Cardiac septum (tissue), 1 donor: ENCODE measurements at regions not wholly inside any gene's neighbourhood (a gene's known extent, or its start where the extent isn't known, plus 50 kb on each side); places are given as distances from the start of the nearest gene placed in this dataset.
"Not testable (repeated sequence)": the region's sequence is repeated elsewhere in the genome, so short reads cannot be mapped to it uniquely, and the experiment has no call there.

Source experiments
- DNase-seq: peaks from one replicate; pipeline ENCODE4 v3.0.0-alpha.2; 2020; ENCODE audit warnings: low spot score
- intact Hi-C: fragments of 100-400 bp; cut with DNase I; formaldehyde crosslinking; loops from one replicate; pipeline ENCODE4 v1.14.0; 2022
- donor health status: DM: no; HTN: no; CAD: no.

DNA sequence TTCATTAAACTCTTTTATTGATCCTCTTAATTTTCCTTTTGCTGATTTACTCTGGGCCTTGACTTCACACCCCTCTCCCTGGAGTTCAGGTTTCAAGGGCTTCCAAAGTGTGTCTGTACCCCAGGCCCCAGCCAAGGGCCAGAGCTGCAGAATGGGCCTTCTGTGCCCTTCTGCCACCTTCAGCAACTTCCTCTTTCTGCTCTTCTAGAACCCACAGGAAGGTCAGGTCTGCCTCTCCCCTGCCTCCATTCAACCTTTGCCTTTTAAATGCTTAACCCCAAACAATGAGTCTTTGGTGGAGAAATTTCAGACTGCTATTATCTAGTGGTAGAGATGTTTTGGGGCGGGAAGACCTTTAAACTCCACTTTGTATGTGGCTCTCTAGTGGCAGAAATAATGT lies 63.1 kb downstream of the TSN start:
- DNase-seq = no peak
- intact Hi-C loops = no loop called here

DNA sequence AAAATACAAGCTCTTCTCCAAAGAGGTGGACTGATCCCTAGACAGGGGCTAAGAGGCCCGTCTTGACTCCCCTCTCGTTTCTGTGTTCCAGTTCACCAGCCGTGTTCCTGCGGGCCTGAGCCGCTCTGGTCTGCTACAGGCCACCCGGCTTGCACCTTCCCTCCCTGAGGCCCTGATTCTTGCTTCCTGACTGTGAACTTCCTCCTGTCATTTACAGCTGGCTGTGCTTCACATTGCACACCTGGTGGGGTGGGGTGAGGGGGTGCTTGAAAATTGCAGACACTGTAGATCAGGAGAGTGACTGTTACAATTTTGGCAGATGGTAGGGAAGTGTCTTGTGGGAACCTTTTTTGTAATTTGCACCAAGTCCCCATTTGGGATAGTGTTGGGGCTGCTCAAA lies 64.4 kb downstream of the TSN start:
- intact Hi-C loops = no loop called here

DNA sequence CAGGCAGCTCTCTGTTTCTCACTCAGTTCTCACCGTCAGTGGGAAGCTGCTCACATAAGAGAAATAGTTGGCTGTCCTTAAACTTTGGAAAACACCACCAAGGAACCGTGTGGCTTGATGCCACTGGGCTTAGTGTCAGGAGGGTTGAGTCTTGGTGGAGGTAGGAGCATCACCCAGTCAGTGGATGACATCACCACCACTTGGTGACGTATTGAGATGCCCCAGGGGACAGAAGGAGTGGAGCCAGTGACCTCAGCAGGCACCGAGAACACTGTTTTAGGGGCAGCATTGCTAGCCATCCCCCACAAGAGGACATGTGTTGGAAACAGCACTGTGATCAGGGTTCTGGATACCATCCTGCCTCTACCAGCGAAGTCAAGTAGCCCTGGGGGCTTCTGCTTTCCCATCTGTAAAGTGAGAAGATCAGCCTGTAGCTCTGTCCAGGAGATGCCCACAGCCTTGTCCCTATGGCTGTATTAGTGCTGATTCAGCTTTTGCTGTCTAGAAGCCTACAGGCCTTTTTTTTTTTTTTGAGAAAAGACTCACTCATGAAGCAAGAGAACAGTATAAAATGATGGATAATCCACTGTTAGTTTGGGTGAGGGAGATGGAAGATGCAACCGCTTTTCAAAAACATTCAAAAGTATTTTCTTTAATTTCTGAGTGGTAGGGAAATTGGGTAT lies 66.2 kb downstream of the TSN start:
- intact Hi-C loops = no loop called here
- no peak for DNase-seq

More for the DNA sequence above, 64.4 kb downstream of the TSN start:
- DNase-seq = no peak

DNA sequence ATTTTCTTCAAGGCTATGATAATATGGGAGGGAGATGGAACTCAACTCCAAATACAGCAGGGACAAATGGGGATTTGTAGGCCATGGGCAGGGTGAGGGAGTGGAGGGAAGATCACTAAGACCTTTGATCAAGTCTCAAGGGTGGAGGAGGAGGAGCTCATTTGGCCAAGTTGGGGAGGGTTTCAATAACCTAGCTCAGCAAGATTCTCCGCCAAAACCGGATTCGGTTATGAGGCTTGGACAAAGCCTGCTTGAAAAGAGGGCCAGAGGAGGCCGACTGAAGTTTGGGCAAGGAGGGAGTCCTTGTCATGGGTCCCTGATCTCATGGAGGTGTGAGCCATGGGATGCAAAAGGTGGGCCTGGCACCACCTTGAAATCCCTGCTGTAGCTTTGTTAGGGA lies 68.8 kb downstream of the TSN start:
- no peak for DNase-seq
- intact Hi-C loops = no loop called here

DNA sequence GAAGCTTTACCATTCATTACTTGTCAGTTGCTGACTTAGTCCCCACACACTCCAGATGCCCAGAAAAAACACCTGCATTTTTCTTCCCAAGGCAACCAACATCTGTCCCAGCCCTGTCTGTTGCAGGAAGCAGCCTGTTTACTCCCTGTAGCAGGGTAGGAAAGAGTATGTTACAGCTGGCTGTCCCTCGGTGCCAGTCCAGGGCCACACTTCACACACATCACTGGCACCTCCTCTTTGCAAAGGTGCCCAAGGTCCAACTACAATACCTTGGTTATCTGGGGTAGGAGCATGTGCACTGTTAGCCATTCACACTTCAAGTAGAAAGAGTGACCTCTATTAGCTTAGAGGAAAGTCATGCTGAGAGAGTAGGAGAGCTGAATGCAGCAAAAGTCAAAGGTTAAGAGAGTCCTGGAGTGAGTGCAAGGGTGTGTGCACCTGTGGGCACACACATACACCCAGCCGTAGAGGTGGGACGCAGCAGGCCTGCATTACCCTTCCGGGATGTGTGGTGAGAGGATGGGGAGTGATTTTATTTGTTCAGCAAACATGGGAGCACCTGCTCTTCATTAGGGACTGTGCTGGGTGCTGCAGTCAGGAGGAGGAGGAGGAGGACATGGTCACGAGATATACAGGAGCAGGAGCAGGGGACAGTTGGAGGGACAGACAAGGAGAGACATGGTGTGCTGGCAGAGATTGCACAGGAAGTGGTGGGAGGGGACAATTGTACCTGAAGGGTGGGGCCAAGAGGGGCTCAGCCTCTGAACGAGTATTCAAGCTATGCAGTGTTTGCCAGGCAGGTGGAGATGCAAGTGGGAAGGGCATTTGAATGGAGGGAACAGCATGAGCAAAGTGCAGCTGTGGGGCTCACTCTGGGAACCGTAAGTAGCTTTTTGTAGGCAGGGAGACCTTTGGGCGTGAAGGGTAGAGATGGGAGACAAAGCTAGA lies 69.8 kb downstream of the TSN start:
- intact Hi-C loops = no loop called here
- no peak for DNase-seq

DNA sequence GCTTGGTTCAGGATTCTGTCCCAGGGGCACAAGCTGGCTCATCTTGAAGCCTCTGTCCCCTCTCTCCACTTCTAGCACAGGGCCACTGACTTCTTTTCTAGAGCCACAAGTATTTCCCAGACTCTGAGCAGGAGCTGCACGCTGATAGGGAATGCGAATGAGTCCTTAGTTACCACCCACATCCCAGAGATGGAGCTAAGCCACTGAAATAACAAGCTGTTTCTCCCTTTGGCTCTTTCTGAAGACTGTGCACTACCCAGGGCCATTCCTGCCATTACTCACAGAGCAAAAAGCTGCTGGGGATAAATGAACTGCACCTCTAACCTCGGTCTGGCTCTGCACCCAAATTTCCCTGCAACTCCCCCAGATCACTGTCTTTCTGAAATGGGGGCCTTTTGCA lies 70.6 kb downstream of the TSN start:
- intact Hi-C loops = no loop called here

DNA sequence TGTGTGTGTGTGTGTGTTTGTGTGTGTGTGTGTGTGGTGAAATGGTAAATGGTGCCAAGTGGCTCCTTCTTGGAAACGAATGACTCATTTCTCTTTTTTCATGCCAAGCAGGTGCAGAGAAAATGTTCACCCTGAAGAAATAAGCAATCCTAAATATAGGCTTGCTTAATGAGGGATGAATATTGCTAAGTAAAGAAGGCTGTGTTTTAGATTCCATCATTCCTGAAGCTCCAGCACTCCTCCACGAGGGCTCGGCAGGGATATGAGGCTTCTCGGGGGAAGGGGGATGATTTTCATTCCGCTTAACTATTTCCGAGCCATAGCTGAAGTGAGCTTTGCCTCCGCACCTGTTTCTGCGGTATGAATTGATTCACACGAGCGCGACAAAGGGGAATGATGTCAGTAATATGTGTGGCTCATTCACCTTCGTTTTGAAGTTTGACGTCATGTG lies 72.9 kb downstream of the TSN start:
- no peak for DNase-seq
- intact Hi-C loops = no loop called here

More for the DNA sequence above, 70.6 kb downstream of the TSN start:
- no peak for DNase-seq

DNA sequence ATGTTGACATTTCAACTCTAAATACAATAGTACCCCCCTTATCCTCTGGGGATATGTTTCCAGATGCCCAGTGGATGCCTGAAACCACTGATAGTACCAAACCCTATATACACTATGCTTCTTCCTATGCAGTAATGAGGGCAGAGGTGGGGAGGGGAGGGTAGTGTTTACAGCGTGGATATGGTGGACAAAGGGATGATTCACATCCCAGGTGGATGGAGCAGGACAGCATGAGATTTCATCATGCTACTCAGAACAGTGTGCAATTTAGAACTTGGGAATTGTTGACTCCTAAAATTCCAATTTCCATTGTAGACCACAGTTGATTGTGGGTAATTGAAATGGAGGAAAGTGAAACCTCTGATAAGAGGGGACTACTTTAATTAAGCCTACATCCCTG lies 75.4 kb downstream of the TSN start:
- intact Hi-C loops = loop anchor here (10.0 kb wide), 1 partner anchor 144 kb away; no protein-coding TSS in a partner anchor
- DNase-seq = no peak

DNA sequence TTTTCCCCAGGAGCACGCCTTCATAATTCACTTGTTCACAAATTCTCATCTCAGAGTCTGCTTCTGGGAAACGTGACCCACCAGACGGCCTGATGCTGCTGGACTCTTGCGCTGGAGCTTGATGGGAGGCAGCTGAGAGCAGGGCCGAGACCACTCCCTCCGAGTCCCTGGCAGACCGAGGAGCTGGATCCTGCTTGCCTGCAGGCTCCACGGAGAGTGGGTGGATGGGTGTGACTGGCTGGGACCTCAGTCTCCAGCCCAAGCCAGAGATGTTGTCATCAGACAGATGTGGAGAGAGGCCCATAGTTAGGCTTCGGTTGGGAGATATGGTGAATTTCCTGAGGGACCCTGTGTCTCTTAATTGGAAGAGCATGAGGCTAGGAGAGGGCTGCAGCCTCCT lies 76.4 kb downstream of the TSN start:
- intact Hi-C loops = loop anchor here (10.0 kb wide), 1 partner anchor 143 kb away; no protein-coding TSS in a partner anchor
- DNase-seq = peak; percentile 80

DNA sequence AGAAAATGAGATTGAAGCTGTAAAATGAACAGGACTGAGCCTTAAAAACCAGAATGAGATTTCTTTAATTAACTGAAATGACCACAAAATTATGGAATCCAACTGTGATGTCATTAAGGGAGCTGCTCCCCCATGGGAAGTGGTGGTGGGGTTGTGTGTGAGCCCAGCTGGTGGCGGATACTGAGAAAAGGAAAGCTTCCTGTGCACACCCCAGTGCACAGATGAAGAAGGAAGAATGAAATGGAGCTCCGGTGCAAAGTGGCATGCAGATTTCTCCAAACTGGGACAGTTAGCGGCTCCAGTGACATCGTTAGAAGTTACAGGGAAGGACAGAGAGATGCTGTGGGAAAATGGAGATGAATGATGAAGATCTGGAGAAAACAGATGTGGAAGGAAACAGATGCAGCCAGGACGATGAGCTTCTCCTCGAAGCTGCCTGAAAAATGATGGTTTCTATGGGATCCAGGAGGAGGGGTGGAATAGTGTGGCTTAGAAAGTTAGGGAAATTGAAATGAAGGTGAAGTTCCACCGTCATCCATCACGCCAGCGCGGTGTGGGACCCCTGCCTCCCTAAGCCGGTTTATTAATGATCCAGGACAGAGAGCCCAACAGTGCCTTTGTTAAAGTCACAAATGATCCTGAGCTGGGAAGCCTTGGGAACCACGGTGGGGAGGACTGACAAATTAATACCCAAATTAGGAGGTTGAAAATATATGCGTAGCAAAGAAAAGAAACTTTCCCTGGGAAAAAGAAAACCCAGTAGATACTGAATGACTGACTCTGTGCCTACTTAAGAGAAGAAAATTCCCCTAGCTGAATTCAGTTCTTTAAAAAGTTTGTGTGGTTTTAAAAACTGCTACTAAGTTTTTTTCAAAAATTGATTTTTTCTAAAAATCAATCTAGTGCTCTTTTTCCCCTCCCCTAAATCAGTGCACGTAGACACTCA lies 77.2 kb downstream of the TSN start:
- intact Hi-C loops = loop anchor here (10.0 kb wide), 1 partner anchor 142 kb away; no protein-coding TSS in a partner anchor
- DNase-seq = no peak

DNA sequence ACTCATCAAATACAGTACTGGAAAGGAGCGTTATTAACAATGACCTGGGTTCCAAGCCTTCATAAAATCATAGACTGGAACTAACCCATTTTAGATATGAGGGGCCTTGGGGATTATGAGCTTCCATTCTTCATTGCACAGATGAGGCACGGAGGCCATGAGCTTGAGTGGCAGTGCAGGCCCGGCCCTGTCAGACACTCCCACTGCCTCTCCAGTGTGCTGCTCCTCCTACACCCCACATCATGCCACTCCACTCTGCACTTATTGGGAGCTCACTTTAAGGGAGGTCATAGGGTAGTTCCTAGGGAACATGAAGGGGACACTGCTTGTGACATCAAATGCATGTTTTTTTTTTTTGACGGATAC lies 77.9 kb downstream of the TSN start:
- DNase-seq = no peak

DNA sequence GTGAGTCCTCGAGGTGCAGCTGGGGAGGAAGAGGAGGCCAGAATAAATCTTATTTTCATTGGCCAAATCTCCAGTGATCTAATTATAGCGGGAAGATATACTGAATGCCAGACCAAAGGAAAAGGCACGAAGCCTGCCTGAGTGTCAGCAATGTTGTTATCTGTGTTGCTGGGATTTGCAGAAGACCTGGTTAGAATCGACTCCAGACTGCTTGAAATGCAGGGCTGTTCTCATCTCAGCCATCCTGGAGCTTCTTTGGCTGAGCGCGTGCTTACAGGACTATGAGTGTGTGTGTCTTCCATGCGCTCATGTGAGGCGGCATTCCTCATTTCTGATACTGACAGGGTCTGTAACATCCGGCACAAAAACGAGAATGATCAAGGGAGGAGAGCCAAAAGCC lies 81.2 kb downstream of the TSN start:
- DNase-seq = no peak
- intact Hi-C loops = loop anchor here (10.0 kb wide), 1 partner anchor 138 kb away; no protein-coding TSS in a partner anchor

More for the DNA sequence above, 77.9 kb downstream of the TSN start:
- intact Hi-C loops = loop anchor here (10.0 kb wide), 1 partner anchor 141 kb away; no protein-coding TSS in a partner anchor

DNA sequence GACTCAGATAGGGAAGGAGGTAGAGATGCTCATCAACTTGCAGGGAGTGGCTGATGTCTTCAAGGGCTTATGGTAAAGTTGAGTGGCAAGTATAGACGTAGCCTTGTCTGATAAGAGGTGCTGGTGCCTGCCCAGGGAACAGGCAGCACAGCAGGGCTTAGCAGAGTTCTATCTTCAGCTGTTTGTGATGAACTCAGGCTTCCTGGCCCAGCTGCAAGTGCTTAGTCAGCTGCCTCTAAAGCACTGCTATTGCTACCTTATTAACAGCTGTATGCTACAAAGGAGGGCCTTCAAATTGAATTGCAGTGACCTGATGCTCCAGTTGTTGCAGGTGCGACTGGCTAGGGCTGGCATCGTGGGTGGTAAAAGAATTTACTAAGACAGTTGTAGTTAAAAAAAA lies 82.1 kb downstream of the TSN start:
- intact Hi-C loops = loop anchor here (10.0 kb wide), 1 partner anchor 137 kb away; no protein-coding TSS in a partner anchor
- DNase-seq = no peak

DNA sequence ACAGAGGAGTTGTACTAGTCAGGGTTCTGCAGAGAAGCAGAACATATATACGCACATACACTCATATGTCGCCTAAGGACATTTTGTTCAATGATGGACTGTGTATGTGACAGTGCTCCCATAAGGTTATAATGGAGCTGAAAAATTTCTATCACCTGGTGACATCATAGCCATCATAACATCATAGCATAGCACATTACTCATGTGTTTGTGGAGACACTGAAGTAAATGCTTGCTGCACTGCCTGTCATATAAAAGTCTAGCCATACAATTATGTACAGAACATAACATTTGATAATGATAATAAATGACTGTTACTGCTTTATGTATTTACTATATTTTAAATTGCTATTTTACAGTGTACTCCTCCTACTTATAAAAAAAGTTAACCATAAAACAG lies 83.1 kb downstream of the TSN start:
- intact Hi-C loops = loop anchor here (10.0 kb wide), 1 partner anchor 136 kb away; no protein-coding TSS in a partner anchor

DNA sequence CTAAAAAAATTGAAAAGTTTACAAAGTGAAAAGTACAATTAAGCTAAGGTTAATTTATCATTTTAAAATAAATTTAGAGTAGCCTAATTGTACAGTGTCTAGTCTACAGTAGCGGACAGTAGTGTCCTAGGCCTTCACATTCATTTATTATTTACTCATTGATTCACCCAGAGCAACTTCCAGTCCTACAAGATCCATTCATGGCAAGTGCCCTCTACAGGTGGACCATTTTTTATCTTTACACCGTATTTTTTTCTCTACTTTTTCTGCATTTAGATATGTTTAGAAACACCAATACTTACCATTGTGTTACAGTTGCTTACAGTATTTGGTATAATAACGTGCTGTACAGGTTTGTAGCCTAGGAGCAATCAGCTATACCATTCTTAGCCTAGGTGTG lies 84.1 kb downstream of the TSN start:
- DNase-seq = no peak
- intact Hi-C loops = loop anchor here (10.0 kb wide), 1 partner anchor 135 kb away; no protein-coding TSS in a partner anchor

More for the DNA sequence above, 83.1 kb downstream of the TSN start:
- DNase-seq = no peak

DNA sequence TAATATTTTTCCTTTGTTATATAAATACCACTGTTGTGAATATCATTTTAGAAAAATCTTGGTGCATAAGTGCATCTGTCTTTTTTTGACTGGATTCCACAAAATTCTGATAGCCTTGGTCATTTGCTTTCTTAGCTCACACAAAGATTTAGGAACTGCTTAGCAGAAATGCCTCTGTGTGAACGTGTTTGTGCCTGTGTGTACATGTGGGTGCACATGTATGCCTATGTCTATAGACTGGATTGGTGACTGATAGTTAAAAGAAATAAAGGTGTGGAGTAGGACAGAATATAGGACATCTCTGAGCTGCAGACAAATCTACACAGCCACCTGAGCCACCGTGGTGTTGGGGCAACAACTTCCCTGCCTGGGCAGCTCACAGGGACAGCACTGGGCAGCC lies 93.8 kb downstream of the TSN start:
- intact Hi-C loops = no loop called here

DNA sequence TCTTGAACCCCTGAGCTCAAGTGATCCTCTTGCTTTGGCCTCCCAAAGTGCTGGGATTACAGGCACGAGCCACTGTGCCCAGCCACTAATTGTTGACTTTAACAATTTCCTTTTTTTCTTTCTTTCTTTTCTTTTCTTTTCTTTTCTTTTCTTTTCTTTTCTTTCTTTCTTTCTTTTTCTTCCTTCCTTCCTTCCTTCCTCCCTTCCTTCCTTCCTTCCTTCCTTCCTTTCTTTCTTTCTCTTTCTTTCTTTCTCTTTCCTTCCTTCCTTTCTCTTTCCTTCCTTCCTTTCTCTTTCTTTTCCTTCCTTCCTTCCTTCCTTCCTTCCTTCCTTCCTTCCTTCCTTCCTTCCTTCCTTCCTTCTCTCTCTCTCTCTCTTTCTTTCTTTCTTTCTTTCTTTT lies 97.7 kb downstream of the TSN start:
- DNase-seq, intact Hi-C loops: not testable (repeated sequence)

More for the DNA sequence above, 93.8 kb downstream of the TSN start:
- no peak for DNase-seq

DNA sequence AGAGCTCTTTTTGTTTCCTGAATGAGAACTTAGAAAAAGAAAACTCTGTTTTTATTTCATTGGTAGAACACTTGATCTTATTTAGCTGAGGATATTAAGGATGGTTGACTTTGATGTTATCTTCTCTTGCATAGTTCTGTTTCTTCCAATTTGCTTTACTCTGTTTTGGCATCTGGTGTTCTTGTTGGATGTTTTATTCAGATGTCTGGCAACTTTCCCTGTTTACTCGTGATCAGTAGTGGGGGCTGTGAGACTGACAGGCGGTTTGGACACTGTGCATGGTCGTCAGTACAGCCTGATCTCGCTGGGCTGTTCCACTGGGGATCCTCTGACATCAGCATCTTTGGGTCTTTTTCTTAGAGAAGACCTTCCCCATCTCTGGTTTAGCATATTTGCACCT lies 100.1 kb downstream of the TSN start:
- DNase-seq = no peak
- intact Hi-C loops = no loop called here

DNA sequence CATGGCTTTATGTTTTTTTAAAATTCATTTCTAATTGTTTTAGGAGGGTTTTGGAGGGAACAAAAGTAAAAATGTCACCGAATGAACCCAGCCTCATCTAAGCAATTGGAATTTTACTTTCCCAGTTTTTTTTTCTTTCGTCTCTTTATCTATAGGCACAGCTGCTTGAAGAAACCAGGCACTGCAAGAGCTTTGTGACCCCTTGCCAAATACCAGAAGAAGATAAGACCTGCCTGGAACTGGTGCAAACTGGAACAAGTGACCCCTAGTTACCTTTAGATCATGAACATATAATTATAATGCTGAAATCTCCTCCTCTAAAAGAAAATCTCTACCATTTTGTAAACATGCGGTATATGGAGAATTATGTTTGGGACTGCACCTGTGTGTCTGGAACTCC lies 100.9 kb downstream of the TSN start:
- DNase-seq = no peak
- intact Hi-C loops = no loop called here
